ENCODE measurements at regions not wholly inside any gene's neighbourhood (a gene's known extent, or its start where the extent isn't known, plus 50 kb on each side); places are given as distances from the start of the nearest gene placed in this dataset.

DNA sequence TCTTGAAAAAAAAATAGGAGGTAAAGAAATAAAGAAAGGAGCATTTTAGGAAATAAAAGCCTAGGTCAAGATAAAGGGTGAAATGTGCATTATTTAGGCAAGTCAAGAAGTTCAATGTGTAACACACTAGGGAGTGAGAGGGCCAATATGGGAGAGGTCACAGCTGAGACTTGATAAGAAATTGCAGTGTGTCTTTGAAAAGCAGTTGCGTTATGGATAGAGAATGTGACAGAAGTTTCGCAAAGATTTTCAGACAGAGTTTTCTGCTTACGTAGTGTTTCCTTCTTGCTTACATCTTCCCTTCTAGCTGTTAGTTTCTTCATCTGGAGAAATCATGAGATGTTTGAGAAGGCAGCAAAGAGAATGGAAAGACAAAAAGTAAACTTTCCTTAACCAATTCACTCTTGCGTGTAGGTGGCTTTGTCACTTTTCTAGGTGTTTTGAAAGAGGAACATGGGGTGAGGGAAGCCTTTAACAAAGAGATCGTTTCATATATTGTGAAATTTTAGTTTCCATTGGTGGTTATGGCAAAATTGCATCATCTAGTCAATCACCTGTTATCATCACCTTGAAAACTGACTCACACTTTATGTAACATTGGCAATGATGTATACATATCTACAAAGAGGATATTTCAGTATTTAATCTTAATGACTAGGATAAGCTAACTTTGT lies 975.5 kb downstream of the OLFM4 start (continued):
- TF ChIP-seq SP1 (IDR thresholded peaks at IDR 0.05; ENCODE audit: low read depth, low read length) = no peak

Measured in H1 (cell line).